Suprapubic skin (tissue), 4 donors: ENCODE measurements at regions not wholly inside any gene's neighbourhood (a gene's known extent, or its start where the extent isn't known, plus 50 kb on each side); places are given as distances from the start of the nearest gene placed in this dataset.

Experiments used
- EP300 ChIP-seq: sonication (generic); formaldehyde crosslinking; IDR thresholded peaks from one replicate; pipeline ENCODE4 v1.6.1; 2017; ENCODE audit warnings: antibody characterized with exemption
- POLR2A ChIP-seq, 2 donors: fragments of 450-650 bp; IDR thresholded peaks; one replicate each; pipeline ENCODE4 v1.6.1; 2017; ENCODE audit warnings: antibody characterized with exemption in 2 of 2, mild to moderate bottlenecking in 2 of 2, moderate library complexity in 2 of 2
- POLR2AphosphoS5 ChIP-seq, 3 donors: sonication (generic); formaldehyde crosslinking; IDR thresholded peaks; one replicate each; pipeline ENCODE4 v1.6.1; 2017; ENCODE audit warnings: antibody characterized with exemption in 3 of 3
- TF ChIP-seq, protein P1 (sequence below), 2 donors: fragments of 200-600 bp in 1 of 2; fragments of 450-650 bp in 1 of 2; sonication (generic) in 1 of 2; IDR thresholded peaks; one replicate each; pipeline ENCODE4 v1.5.1; 2016 to 2019; ENCODE audit warnings: antibody characterized with exemption in 2 of 2, mild to moderate bottlenecking in 1 of 2, moderate library complexity in 1 of 2

DNA sequence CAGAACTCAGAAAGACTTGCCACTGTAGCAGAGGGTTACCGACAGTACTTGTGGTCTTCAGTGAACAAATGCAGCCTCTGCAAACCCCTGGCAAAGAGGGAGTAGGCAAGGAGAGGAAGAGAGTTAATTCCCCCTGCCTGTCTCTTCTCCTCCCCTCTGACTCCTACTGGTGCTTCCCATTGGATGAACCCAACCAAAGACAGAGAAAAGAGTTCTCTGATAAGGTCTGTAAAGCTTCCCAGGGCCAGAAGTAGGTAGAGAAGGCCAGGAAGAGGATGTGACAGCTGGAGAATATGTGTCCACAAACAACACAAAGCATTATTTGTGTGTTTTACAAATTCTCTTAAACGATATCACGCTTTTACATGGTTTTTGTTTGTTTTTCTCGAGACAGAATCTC, 66.6 kb upstream of the GPCPD1 start:
- no peak for TF ChIP-seq POLR2A (IDR thresholded peaks at IDR 0.05)
- TF ChIP-seq, protein P1, sequence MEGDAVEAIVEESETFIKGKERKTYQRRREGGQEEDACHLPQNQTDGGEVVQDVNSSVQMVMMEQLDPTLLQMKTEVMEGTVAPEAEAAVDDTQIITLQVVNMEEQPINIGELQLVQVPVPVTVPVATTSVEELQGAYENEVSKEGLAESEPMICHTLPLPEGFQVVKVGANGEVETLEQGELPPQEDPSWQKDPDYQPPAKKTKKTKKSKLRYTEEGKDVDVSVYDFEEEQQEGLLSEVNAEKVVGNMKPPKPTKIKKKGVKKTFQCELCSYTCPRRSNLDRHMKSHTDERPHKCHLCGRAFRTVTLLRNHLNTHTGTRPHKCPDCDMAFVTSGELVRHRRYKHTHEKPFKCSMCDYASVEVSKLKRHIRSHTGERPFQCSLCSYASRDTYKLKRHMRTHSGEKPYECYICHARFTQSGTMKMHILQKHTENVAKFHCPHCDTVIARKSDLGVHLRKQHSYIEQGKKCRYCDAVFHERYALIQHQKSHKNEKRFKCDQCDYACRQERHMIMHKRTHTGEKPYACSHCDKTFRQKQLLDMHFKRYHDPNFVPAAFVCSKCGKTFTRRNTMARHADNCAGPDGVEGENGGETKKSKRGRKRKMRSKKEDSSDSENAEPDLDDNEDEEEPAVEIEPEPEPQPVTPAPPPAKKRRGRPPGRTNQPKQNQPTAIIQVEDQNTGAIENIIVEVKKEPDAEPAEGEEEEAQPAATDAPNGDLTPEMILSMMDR (IDR thresholded peaks at IDR 0.05), result no peak
- TF ChIP-seq POLR2AphosphoS5 (IDR thresholded peaks at IDR 0.05), result no peak
- no peak for TF ChIP-seq EP300
